ENCODE measurements at regions not wholly inside any gene's neighbourhood (a gene's known extent, or its start where the extent isn't known, plus 50 kb on each side); places are given as distances from the start of the nearest gene placed in this dataset.

DNA sequence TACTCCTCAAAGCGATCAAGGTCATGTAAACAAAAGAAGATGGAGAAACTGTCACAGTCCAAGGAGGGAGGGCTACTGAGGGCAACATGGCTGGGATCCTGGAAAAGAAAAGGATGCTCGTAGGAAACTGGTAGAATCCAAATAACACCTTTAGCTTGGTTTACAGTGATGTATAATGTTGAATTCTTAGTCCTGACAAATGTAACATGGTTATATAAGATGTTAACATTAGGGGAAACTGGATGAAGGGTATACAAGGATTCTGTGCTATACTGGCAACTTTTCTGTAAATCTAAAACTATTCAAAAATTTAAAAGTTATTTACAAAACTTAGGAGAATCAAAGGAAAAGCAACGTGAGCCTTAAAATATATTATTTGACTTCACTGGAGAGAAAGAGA lies 257.0 kb downstream of the TTC32 start:
- in situ Hi-C loops (cut with MboI; ENCODE audit: low sequenced_read_pairs, unreplicated experiment): no loop called here

DNA sequence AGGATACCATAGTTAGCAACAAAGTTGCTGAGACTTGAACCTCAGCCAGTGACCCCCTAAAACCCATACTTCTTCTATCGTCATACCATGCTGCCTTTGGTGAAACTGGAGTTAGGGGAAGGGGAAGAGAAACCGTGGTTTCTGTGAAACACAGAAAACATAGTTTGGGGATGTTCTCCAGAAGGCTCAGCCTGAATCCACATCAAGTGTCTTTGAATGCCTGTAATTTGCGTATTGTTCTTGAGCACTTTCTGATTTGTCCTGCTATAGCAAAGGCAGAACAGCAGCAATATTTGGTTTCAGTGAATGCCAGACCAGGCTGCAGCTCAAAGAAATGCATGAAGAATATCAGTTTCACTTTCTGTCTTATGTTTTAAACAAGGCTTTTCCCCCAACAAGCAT lies 258.7 kb downstream of the TTC32 start:
- DNase-seq (ENCODE audit: low spot score): no peak

More for the DNA sequence above, 257.0 kb downstream of the TTC32 start:
- no peak for TF ChIP-seq CTCF (IDR thresholded peaks at IDR 0.05; ENCODE audit: borderline replicate concordance, control extremely low read depth, extremely low read depth, insufficient read depth, missing control alignments)
- DNase-seq (ENCODE audit: low spot score): no peak

GRCh38 chr2:19642501-19642900 lies 259.3 kb downstream of the TTC32 start:
- in situ Hi-C loops (cut with MboI; ENCODE audit: low sequenced_read_pairs, unreplicated experiment): no loop called here
- no peak for DNase-seq (ENCODE audit: low spot score)
- no peak for TF ChIP-seq CTCF (IDR thresholded peaks at IDR 0.05; ENCODE audit: borderline replicate concordance, control extremely low read depth, extremely low read depth, insufficient read depth, missing control alignments)

More for the DNA sequence above, 258.7 kb downstream of the TTC32 start:
- in situ Hi-C loops (cut with MboI; ENCODE audit: low sequenced_read_pairs, unreplicated experiment): no loop called here
- TF ChIP-seq CTCF (IDR thresholded peaks at IDR 0.05; ENCODE audit: borderline replicate concordance, control extremely low read depth, extremely low read depth, insufficient read depth, missing control alignments): no peak

DNA sequence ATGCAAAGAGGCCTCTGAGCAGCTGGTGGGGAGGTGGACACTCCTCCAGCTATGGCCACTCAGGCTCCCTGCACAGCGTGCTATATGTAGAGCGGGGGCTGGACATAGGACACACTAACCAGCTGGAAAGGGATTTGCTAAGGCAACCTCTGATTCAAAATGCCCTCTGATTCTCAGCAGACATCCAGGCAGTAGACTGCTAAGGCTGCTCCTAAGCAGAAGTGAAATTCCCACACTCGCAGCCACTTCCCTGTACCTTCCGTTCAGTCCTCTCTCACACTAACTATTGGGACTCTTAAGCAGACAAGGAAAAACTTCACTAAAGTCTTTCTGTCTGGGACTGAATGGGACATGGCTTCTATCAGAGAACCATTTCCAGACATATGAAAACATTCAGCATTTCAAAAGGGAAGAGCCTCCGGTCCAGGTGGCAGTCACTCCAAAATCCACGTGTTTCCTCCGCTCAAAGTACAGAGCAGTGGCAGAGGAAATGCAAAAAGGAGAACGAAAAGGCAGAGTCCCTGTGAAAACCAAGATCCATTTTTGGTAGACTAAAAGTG lies 265.8 kb downstream of the TTC32 start:
- DNase-seq (ENCODE audit: low spot score): no peak
- no peak for TF ChIP-seq CTCF (IDR thresholded peaks at IDR 0.05; ENCODE audit: borderline replicate concordance, control extremely low read depth, extremely low read depth, insufficient read depth, missing control alignments)

DNA sequence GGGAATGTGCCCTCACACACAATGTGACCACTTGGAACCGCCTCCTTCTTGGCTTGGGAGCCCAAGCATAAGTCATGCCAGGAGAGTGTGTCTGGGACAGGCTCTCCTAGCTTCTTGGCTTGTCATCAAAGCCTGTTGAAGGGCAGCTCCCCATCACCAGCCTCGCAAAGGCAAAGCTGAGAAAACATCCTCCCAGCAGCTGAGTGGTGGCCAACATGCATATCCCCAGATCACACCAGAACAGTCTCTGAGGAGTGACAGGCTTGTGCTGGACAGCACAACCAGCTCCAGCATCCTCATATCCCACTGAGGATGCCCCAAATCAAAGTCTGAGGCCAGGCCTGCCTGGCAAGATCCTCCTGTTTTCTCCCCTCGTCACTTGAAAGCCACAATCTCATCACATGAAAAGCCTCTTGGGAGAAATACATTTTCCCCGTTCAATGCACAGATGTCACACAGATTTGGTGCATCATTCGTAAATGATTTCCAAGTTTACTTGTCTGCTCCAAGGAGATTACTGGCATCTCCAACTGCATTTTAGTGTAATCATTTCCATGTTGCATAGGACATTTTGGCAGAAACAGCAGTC lies 269.3 kb downstream of the TTC32 start:
- in situ Hi-C loops (cut with MboI; ENCODE audit: low sequenced_read_pairs, unreplicated experiment): no loop called here
- no peak for DNase-seq (ENCODE audit: low spot score)
- TF ChIP-seq CTCF (IDR thresholded peaks at IDR 0.05; ENCODE audit: borderline replicate concordance, control extremely low read depth, extremely low read depth, insufficient read depth, missing control alignments): no peak

More for the DNA sequence above, 265.8 kb downstream of the TTC32 start:
- in situ Hi-C loops (cut with MboI; ENCODE audit: low sequenced_read_pairs, unreplicated experiment): no loop called here

DNA sequence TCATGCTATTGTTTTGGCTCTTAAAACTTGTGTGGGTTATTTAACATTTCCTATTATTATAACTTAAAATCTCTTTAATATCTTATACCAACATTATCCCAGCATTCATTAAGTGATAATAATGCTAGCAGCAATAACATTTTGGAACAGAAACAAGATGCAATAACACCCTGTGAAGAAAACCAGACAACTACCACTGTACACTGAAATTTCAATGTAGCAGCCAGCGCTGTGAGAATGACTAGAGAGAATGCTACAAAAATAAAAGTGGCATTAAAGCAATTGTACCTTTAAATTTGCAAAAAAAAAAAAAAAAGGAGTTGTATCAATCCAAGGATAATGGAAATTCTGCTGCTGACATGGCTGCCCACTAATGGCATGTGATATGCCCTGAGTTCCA lies 269.9 kb downstream of the TTC32 start:
- no peak for TF ChIP-seq CTCF (IDR thresholded peaks at IDR 0.05; ENCODE audit: borderline replicate concordance, control extremely low read depth, extremely low read depth, insufficient read depth, missing control alignments)
- in situ Hi-C loops (cut with MboI; ENCODE audit: low sequenced_read_pairs, unreplicated experiment): no loop called here
- no peak for DNase-seq (ENCODE audit: low spot score)
